GM23338 (cell line): ENCODE measurements at regions not wholly inside any gene's neighbourhood (a gene's known extent, or its start where the extent isn't known, plus 50 kb on each side); places are given as distances from the start of the nearest gene placed in this dataset.

Experiments
- ATAC-seq: fragments of 200-7000 bp; cut with Tn5 transposase; 3 replicates; pipeline ENCODE4 v1.9.1; 2020
- DNase-seq: peaks from one replicate; pipeline ENCODE4 v3.0.0-alpha.2; 2015; ENCODE audit warnings: low spot score
- H2AFZ ChIP-seq: fragments of 200-600 bp; sonication (generic); 2 replicates; pipeline ENCODE4 v1.8.0; 2016; ENCODE audit warnings: antibody characterized with exemption, mild to moderate bottlenecking, moderate library complexity
- H3F3A ChIP-seq: fragments of 200-600 bp; sonication (generic); replicated peaks from 2 replicates; pipeline ENCODE4 v1.8.0; 2017; ENCODE audit warnings: antibody characterized with exemption, mixed run types, low read depth
- H3K27ac ChIP-seq: fragments of 200-600 bp; sonication (generic); 2 replicates; pipeline ENCODE4 v1.6.1; 2016; ENCODE audit warnings: low read depth
- H3K27me3 ChIP-seq: fragments of 200-600 bp; sonication (generic); 2 replicates; pipeline ENCODE4 v1.8.0; 2016; ENCODE audit warnings: mild to moderate bottlenecking, mixed run types, moderate library complexity; ENCODE audit not compliant: insufficient read depth
- H3K36me3 ChIP-seq: fragments of 200-600 bp; sonication (generic); 2 replicates; pipeline ENCODE4 v1.8.0; 2016; ENCODE audit warnings: mild to moderate bottlenecking; ENCODE audit not compliant: insufficient read depth
- H3K4me1 ChIP-seq: fragments of 200-600 bp; sonication (generic); 2 replicates; pipeline ENCODE4 v1.8.0; 2016; ENCODE audit warnings: mild to moderate bottlenecking, moderate library complexity; ENCODE audit not compliant: insufficient read depth
- H3K4me2 ChIP-seq: fragments of 200-600 bp; sonication (generic); 2 replicates; pipeline ENCODE4 v1.7.1; 2017; ENCODE audit warnings: mixed run types
- H3K4me3 ChIP-seq: fragments of 200-600 bp; sonication (generic); 2 replicates; pipeline ENCODE4 v1.6.1; 2016; ENCODE audit warnings: mixed run types
- H3K79me2 ChIP-seq: fragments of 200-600 bp; sonication (generic); replicated peaks from 2 replicates; pipeline ENCODE4 v1.8.0; 2017; ENCODE audit warnings: mild to moderate bottlenecking; ENCODE audit not compliant: insufficient read depth
- H3K9me2 ChIP-seq: fragments of 200-600 bp; sonication (generic); 2 replicates; pipeline ENCODE4 v1.8.0; 2017; ENCODE audit not compliant: insufficient read depth
- H4K20me1 ChIP-seq: fragments of 200-600 bp; sonication (generic); replicated peaks from 2 replicates; pipeline ENCODE4 v1.8.0; 2017; ENCODE audit warnings: mild to moderate bottlenecking; ENCODE audit not compliant: insufficient read depth
- H3K27ac Mint-ChIP-seq: 2 replicates; pipeline ENCODE4 v1.8.0; 2020; ENCODE audit warnings: inconsistent platforms, mild to moderate bottlenecking, moderate library complexity, mixed read lengths
- H3K27me3 Mint-ChIP-seq: 3 replicates; pipeline ENCODE4 v1.8.0; 2022; ENCODE audit warnings: low read depth, mild to moderate bottlenecking, moderate library complexity, mixed read lengths, inconsistent platforms; ENCODE audit not compliant: insufficient read depth, poor library complexity
- H3K36me3 Mint-ChIP-seq: 3 replicates; pipeline ENCODE4 v1.8.0; 2021; ENCODE audit warnings: low read depth, mild to moderate bottlenecking, inconsistent platforms, moderate library complexity, mixed read lengths
- H3K4me1 Mint-ChIP-seq: 3 replicates; pipeline ENCODE4 v1.8.0; 2020; ENCODE audit warnings: mild to moderate bottlenecking, inconsistent platforms, mixed read lengths
- H3K4me3 Mint-ChIP-seq: 3 replicates; pipeline ENCODE4 v1.8.0; 2021; ENCODE audit warnings: moderate library complexity, mild to moderate bottlenecking, inconsistent platforms, mixed read lengths
- H3K9me3 Mint-ChIP-seq: 3 replicates; pipeline ENCODE4 v1.8.0; 2020; ENCODE audit warnings: moderate library complexity, mild to moderate bottlenecking, inconsistent platforms, mixed read lengths
- CTCF ChIP-seq, 2 experiments: fragments of 200-600 bp in 1 of 2; sonication (generic) in 1 of 2; conservative IDR thresholded peaks; 2 replicates each; pipeline versions ENCODE4 v1.5.1 to v1.6.1; 2016 to 2017; ENCODE audit warnings: antibody characterized with exemption in 2 of 2, low read depth in 2 of 2, mild to moderate bottlenecking in 2 of 2, moderate library complexity in 1 of 2
- ETS1 ChIP-seq: IDR thresholded peaks from 2 replicates; pipeline ENCODE4 v1.6.1; 2016; ENCODE audit warnings: antibody characterized with exemption
- EZH2 ChIP-seq: fragments of 200-600 bp; sonication (generic); IDR thresholded peaks from one replicate; pipeline ENCODE4 v1.8.0; 2017; ENCODE audit warnings: antibody characterized with exemption, mild to moderate bottlenecking, low read depth; ENCODE audit not compliant: unreplicated experiment
- JUNB ChIP-seq: IDR thresholded peaks from one replicate; pipeline ENCODE4 v1.6.1; 2016; ENCODE audit warnings: antibody characterized with exemption; ENCODE audit not compliant: unreplicated experiment
- NANOG ChIP-seq: IDR thresholded peaks from 2 replicates; pipeline ENCODE4 v1.6.1; 2016; ENCODE audit warnings: antibody characterized with exemption, borderline replicate concordance
- POLR2AphosphoS5 ChIP-seq: IDR thresholded peaks from 2 replicates; pipeline ENCODE4 v1.6.1; 2016; ENCODE audit warnings: antibody characterized with exemption, low read depth
- STAT1 ChIP-seq: IDR thresholded peaks from one replicate; pipeline ENCODE4 v1.6.1; 2016; ENCODE audit warnings: antibody characterized with exemption; ENCODE audit not compliant: unreplicated experiment
- ZNF114 ChIP-seq: fragments of 250-450 bp; sonication (Bioruptor Pico); IDR thresholded peaks from 2 replicates; pipeline ENCODE4 v1.5.0; 2020; ENCODE audit warnings: mild to moderate bottlenecking, moderate library complexity
- TF ChIP-seq, protein P1 (sequence below): fragments of 250-450 bp; sonication (Bioruptor Pico); IDR thresholded peaks from 2 replicates; pipeline ENCODE4 v1.5.0; 2020; ENCODE audit warnings: mild to moderate bottlenecking, moderate library complexity
- TF ChIP-seq, protein P2 (sequence below): IDR thresholded peaks from one replicate; pipeline ENCODE4 v1.6.1; 2018; ENCODE audit warnings: antibody characterized with exemption; ENCODE audit not compliant: unreplicated experiment

DNA sequence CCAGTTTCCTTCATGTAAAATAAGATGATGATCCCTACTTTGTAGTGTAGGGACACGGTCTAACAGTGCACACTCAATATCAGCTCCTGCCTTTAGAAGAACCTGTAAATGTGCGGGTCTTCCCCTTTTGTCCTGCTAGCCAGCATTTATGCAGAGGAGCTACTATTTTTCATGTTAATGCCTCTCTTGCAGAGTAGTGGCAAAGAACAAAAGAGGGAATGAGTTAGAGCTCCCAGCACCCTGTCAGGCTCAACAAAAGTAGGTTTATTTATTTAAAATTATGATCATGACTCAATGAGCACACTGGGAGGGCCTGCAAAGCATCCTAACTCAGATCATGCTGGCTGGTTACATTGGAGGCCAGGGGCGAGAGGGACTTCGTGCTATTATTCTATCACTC, 414.5 kb upstream of the COBL start:
- TF ChIP-seq ETS1 = no peak
- no peak for TF ChIP-seq POLR2AphosphoS5
- TF ChIP-seq, protein P1, sequence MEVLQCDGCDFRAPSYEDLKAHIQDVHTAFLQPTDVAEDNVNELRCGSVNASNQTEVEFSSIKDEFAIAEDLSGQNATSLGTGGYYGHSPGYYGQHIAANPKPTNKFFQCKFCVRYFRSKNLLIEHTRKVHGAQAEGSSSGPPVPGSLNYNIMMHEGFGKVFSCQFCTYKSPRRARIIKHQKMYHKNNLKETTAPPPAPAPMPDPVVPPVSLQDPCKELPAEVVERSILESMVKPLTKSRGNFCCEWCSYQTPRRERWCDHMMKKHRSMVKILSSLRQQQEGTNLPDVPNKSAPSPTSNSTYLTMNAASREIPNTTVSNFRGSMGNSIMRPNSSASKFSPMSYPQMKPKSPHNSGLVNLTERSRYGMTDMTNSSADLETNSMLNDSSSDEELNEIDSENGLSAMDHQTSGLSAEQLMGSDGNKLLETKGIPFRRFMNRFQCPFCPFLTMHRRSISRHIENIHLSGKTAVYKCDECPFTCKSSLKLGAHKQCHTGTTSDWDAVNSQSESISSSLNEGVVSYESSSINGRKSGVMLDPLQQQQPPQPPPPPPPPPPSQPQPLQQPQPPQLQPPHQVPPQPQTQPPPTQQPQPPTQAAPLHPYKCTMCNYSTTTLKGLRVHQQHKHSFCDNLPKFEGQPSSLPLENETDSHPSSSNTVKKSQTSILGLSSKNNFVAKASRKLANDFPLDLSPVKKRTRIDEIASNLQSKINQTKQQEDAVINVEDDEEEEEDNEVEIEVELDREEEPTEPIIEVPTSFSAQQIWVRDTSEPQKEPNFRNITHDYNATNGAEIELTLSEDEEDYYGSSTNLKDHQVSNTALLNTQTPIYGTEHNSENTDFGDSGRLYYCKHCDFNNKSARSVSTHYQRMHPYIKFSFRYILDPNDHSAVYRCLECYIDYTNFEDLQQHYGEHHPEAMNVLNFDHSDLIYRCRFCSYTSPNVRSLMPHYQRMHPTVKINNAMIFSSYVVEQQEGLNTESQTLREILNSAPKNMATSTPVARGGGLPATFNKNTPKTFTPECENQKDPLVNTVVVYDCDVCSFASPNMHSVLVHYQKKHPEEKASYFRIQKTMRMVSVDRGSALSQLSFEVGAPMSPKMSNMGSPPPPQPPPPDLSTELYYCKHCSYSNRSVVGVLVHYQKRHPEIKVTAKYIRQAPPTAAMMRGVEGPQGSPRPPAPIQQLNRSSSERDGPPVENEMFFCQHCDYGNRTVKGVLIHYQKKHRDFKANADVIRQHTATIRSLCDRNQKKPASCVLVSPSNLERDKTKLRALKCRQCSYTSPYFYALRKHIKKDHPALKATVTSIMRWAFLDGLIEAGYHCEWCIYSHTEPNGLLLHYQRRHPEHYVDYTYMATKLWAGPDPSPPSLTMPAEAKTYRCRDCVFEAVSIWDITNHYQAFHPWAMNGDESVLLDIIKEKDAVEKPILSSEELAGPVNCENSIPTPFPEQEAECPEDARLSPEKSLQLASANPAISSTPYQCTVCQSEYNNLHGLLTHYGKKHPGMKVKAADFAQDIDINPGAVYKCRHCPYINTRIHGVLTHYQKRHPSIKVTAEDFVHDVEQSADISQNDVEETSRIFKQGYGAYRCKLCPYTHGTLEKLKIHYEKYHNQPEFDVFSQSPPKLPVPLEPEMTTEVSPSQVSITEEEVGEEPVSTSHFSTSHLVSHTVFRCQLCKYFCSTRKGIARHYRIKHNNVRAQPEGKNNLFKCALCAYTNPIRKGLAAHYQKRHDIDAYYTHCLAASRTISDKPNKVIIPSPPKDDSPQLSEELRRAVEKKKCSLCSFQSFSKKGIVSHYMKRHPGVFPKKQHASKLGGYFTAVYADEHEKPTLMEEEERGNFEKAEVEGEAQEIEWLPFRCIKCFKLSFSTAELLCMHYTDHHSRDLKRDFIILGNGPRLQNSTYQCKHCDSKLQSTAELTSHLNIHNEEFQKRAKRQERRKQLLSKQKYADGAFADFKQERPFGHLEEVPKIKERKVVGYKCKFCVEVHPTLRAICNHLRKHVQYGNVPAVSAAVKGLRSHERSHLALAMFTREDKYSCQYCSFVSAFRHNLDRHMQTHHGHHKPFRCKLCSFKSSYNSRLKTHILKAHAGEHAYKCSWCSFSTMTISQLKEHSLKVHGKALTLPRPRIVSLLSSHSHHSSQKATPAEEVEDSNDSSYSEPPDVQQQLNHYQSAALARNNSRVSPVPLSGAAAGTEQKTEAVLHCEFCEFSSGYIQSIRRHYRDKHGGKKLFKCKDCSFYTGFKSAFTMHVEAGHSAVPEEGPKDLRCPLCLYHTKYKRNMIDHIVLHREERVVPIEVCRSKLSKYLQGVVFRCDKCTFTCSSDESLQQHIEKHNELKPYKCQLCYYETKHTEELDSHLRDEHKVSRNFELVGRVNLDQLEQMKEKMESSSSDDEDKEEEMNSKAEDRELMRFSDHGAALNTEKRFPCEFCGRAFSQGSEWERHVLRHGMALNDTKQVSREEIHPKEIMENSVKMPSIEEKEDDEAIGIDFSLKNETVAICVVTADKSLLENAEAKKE (CRISPR knock-in tag) = 0 out of 2 replicates have a peak, but pooled peaks have one; percentile 11
- no peak for TF ChIP-seq ZNF114 (CRISPR knock-in tag)
- TF ChIP-seq CTCF (conservative IDR thresholded peaks at IDR 0.05; ENCODE audit: low read depth in 2 of 2) = no peak
- no peak for TF ChIP-seq EZH2
- TF ChIP-seq NANOG = peak; percentile 78; the same call in 1 of the 2 replicates
- no peak for TF ChIP-seq STAT1
- TF ChIP-seq JUNB = no peak
- TF ChIP-seq, protein P2, sequence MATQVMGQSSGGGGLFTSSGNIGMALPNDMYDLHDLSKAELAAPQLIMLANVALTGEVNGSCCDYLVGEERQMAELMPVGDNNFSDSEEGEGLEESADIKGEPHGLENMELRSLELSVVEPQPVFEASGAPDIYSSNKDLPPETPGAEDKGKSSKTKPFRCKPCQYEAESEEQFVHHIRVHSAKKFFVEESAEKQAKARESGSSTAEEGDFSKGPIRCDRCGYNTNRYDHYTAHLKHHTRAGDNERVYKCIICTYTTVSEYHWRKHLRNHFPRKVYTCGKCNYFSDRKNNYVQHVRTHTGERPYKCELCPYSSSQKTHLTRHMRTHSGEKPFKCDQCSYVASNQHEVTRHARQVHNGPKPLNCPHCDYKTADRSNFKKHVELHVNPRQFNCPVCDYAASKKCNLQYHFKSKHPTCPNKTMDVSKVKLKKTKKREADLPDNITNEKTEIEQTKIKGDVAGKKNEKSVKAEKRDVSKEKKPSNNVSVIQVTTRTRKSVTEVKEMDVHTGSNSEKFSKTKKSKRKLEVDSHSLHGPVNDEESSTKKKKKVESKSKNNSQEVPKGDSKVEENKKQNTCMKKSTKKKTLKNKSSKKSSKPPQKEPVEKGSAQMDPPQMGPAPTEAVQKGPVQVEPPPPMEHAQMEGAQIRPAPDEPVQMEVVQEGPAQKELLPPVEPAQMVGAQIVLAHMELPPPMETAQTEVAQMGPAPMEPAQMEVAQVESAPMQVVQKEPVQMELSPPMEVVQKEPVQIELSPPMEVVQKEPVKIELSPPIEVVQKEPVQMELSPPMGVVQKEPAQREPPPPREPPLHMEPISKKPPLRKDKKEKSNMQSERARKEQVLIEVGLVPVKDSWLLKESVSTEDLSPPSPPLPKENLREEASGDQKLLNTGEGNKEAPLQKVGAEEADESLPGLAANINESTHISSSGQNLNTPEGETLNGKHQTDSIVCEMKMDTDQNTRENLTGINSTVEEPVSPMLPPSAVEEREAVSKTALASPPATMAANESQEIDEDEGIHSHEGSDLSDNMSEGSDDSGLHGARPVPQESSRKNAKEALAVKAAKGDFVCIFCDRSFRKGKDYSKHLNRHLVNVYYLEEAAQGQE = no peak
- Histone ChIP-seq H3F3A (no peaks in the 10 kb centered on the region; the same call in 1 of the 2 replicates), H4K20me1 (no peaks in the 10 kb centered on the region; the same call in 1 of the 2 replicates), H3K4me1 (peaks cover 25% of the 10 kb centered on the region), H2AFZ (no peak overlapping the region), H3K4me2 (peak overlapping the region; percentile 27), H3K79me2 (no peaks in the 10 kb centered on the region), H3K4me3 (peak overlapping the region; percentile 11; the same call in 1 of the 2 replicates), H3K27me3 (peaks cover 62% of the 10 kb centered on the region), H3K36me3 (0 out of 2 replicates have a peak, but pooled peaks cover 5% of the 10 kb centered on the region), H3K27ac (no peak overlapping the region), H3K9me2 (no peaks in the 10 kb centered on the region)
- H3K27me3 Mint-ChIP-seq = peaks cover 38% of the 10 kb centered on the region
- H3K27ac Mint-ChIP-seq = no peak overlapping the region
- peak; percentile 93 for ATAC-seq
- H3K4me3 Mint-ChIP-seq = peak overlapping the region; percentile 30; the same call in 2 of the 3 replicates
- DNase-seq = peak; percentile 73
- H3K4me1 Mint-ChIP-seq = peaks cover 33% of the 10 kb centered on the region
- H3K36me3 Mint-ChIP-seq = peaks cover 26% of the 10 kb centered on the region
- peaks cover 23% of the 10 kb centered on the region for H3K9me3 Mint-ChIP-seq
